Gastrocnemius medialis (tissue), 4 donors: ENCODE measurements at regions not wholly inside any gene's neighbourhood (a gene's known extent, or its start where the extent isn't known, plus 50 kb on each side); places are given as distances from the start of the nearest gene placed in this dataset.

Source experiments
- POLR2A ChIP-seq, 2 donors: fragments of 450-650 bp; IDR thresholded peaks; one replicate each; pipeline ENCODE4 v1.6.1; 2017; ENCODE audit warnings: antibody characterized with exemption in 2 of 2, mild to moderate bottlenecking in 2 of 2, moderate library complexity in 2 of 2
- TF ChIP-seq, protein P1 (sequence below), 5 experiments: fragments of 450-650 bp in 3 of 5; fragments of 200-600 bp in 2 of 5; sonication (generic) in 2 of 5; IDR thresholded peaks in 4 of 5; conservative IDR thresholded peaks in 1 of 5; 1 replicate in 4 of 5; 2 replicates in 1 of 5; pipeline ENCODE4 v1.5.1; 2016 to 2019; ENCODE audit warnings: antibody characterized with exemption in 5 of 5, mild to moderate bottlenecking in 3 of 5, moderate library complexity in 3 of 5

DNA sequence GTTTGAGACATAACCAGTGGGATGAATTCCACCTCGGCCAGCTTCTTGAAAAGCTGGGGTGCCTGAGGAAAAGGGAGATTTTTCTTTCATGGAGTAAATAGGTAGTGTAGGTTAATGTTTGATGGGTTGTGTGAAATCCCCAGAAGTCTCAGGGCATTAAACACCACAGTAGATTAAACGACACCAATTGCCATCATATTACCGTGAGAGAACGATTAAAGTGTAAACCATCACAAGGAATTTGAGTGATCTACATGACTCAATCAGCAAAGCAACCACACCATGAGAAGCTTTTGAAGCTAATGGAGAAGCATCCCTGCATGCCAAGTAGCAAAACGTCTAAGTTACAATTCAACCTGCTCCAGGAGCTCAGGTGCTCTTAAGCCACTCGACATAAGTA lies 322.5 kb upstream of the GATB start:
- no peak for TF ChIP-seq POLR2A (IDR thresholded peaks at IDR 0.05)
- TF ChIP-seq, protein P1, sequence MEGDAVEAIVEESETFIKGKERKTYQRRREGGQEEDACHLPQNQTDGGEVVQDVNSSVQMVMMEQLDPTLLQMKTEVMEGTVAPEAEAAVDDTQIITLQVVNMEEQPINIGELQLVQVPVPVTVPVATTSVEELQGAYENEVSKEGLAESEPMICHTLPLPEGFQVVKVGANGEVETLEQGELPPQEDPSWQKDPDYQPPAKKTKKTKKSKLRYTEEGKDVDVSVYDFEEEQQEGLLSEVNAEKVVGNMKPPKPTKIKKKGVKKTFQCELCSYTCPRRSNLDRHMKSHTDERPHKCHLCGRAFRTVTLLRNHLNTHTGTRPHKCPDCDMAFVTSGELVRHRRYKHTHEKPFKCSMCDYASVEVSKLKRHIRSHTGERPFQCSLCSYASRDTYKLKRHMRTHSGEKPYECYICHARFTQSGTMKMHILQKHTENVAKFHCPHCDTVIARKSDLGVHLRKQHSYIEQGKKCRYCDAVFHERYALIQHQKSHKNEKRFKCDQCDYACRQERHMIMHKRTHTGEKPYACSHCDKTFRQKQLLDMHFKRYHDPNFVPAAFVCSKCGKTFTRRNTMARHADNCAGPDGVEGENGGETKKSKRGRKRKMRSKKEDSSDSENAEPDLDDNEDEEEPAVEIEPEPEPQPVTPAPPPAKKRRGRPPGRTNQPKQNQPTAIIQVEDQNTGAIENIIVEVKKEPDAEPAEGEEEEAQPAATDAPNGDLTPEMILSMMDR (IDR thresholded peaks at IDR 0.05 in 4 of 5, conservative IDR thresholded peaks at IDR 0.05 in 1 of 5): no peak
